AG10803 (cell line): ENCODE measurements at regions not wholly inside any gene's neighbourhood (a gene's known extent, or its start where the extent isn't known, plus 50 kb on each side); places are given as distances from the start of the nearest gene placed in this dataset.

Source experiments
- DNase-seq: peaks from one replicate; pipeline ENCODE4 v3.0.0; 2010; ENCODE audit warnings: low read depth
- H3K4me3 ChIP-seq: 2 replicates; pipeline ENCODE4 v1.5.1; 2011; ENCODE audit warnings: mild to moderate bottlenecking, low read length, control low read depth
- TF ChIP-seq, protein P1 (sequence below): conservative IDR thresholded peaks from 2 replicates; pipeline ENCODE4 v1.5.1; 2011; ENCODE audit warnings: mild to moderate bottlenecking, low read length, control low read depth, inconsistent platforms

DNA sequence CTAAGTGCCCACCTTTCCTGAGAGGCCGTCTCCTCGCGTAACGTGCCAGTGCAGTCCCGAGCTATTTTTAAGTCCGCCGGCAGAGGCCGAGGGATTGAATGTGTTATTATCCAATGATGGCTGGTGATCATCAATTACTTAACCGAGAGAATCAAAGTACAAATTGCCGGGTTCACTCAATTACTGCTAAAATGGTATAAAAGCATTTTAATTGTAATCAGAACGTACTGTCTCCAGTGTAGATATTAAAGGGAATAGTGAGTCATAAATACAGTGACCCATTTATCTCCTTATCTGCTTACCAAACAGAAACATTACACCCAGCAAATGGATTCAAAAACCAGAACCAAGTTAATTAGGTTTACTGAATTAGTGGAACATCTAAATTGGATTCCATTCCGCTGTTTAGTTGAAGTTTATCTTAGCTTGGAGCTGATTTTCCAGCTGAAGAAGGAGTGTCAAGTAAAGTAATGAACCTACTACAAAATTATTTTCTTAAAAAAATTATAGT, 334.9 kb downstream of the BRD1 start:
- no peak for DNase-seq
- TF ChIP-seq, protein P1, sequence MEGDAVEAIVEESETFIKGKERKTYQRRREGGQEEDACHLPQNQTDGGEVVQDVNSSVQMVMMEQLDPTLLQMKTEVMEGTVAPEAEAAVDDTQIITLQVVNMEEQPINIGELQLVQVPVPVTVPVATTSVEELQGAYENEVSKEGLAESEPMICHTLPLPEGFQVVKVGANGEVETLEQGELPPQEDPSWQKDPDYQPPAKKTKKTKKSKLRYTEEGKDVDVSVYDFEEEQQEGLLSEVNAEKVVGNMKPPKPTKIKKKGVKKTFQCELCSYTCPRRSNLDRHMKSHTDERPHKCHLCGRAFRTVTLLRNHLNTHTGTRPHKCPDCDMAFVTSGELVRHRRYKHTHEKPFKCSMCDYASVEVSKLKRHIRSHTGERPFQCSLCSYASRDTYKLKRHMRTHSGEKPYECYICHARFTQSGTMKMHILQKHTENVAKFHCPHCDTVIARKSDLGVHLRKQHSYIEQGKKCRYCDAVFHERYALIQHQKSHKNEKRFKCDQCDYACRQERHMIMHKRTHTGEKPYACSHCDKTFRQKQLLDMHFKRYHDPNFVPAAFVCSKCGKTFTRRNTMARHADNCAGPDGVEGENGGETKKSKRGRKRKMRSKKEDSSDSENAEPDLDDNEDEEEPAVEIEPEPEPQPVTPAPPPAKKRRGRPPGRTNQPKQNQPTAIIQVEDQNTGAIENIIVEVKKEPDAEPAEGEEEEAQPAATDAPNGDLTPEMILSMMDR, result no peak
- H3K4me3 ChIP-seq, result no peak overlapping the region

- DNase-seq, result no peak
- H3K4me3 ChIP-seq, result no peak overlapping the region
- TF ChIP-seq, protein P1, result no peak
Observed at GRCh38 chr22:49492308-49492707, 335.4 kb downstream of the BRD1 start.

DNA sequence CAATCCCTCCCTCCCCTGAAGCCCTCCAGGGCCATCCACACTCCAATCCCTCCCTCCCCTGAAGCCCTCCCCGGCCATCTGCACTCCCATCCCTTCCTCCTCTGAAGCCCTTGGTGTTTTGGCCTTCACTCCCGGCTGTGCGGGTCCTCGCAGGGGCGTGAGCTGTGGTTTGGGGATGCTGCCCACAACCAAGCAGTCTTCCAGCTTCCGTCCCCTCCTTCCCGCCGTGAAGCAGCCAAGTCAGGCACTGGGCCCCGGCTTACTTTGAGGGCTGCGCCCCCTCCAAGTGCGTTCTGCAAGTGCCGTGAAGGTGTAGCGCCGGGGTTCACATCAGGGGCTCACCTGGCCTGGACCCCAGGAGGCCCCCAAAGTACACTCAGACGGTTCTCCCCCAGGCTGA, 335.9 kb downstream of the BRD1 start:
- TF ChIP-seq, protein P1, result no peak
- DNase-seq, result no peak
- H3K4me3 ChIP-seq, result no peak overlapping the region

- TF ChIP-seq, protein P1, result no peak
- no peak for DNase-seq
- no peak overlapping the region for H3K4me3 ChIP-seq
Observed at GRCh38 chr22:49491221-49491635, 336.4 kb downstream of the BRD1 start.

- no peak for DNase-seq
- H3K4me3 ChIP-seq, result no peak overlapping the region
- TF ChIP-seq, protein P1, result no peak
Observed at GRCh38 chr22:49490692-49491091, 337.0 kb downstream of the BRD1 start.

DNA sequence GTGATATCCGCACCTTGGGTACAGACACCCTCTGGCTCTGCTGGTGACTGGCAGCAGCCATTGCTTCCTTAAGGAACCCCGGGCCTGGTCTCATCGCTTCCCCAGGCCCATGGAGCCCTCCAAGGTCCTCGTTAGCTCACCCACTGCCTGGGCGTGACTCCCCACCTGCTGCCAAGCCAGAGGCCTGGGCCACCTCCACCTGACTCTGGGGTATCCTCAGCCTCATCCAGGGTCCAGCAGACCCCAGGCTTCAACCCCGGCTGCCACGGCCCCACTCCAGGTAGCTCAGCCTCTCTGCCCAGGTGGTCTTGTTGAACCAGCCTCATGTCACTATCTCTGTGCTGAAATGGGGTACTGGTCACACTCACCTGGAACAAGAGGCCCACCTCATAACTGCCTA, 337.9 kb downstream of the BRD1 start:
- DNase-seq, result no peak
- H3K4me3 ChIP-seq, result no peak overlapping the region
- TF ChIP-seq, protein P1, result no peak

DNA sequence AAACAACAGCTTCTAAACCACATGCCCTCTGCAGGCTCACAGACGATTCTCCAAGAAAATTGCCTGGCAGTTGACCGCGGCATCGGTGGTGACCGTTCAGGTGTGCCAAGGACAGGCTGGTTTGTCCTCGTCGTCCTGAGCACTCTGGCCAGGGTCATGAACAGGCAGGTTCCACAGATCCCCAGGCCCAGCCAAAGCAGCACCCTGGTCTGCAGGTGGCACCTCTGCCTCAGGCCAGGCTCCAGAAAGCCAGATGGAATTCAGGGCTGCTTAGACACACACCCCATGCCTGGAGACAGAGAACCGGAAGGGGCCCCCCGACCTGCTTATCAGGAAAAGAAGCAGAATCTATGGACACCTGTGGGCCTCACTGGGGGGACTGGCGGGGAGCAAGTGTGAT, 338.7 kb downstream of the BRD1 start:
- TF ChIP-seq, protein P1, result no peak
- no peak overlapping the region for H3K4me3 ChIP-seq
- no peak for DNase-seq
